IPS-18c (cell line): ENCODE measurements at regions not wholly inside any gene's neighbourhood (a gene's known extent, or its start where the extent isn't known, plus 50 kb on each side); places are given as distances from the start of the nearest gene placed in this dataset.

Experiments
- H3K4me3 ChIP-seq: 2 replicates; pipeline ENCODE4 v1.7.0; 2013; ENCODE audit warnings: low read depth, mild to moderate bottlenecking, low read length, moderate library complexity; ENCODE audit not compliant: insufficient read depth
- H3K9me3 ChIP-seq: one replicate; pipeline ENCODE4 v1.6.1; 2013; ENCODE audit warnings: mild to moderate bottlenecking, low read length, moderate library complexity; ENCODE audit not compliant: control insufficient read depth, insufficient read depth

GRCh38 chr2:217552081-217552480 is 450.7 kb downstream of the TNS1 start:
- Histone ChIP-seq H3K4me3 (no peak overlapping the region), H3K9me3 (no peaks in the 10 kb centered on the region)

- H3K9me3 ChIP-seq: no peaks in the 10 kb centered on the region
- no peak overlapping the region for H3K4me3 ChIP-seq
Measured at GRCh38 chr2:217551252-217551899, 451.4 kb downstream of the TNS1 start.

- H3K4me3 ChIP-seq: no peak overlapping the region
Measured at GRCh38 chr2:217539126-217539525, 463.7 kb downstream of the TNS1 start.

GRCh38 chr2:217538719-217539118 is 464.1 kb downstream of the TNS1 start:
- Histone ChIP-seq H3K4me3 (no peak overlapping the region), H3K9me3 (no peaks in the 10 kb centered on the region)

More at GRCh38 chr2:217539126-217539525, 463.7 kb downstream of the TNS1 start:
- no peaks in the 10 kb centered on the region for H3K9me3 ChIP-seq

- H3K4me3 ChIP-seq: no peak overlapping the region
Measured at GRCh38 chr2:217535957-217536708, 466.7 kb downstream of the TNS1 start.

GRCh38 chr2:217530392-217531090 is 472.3 kb downstream of the TNS1 start:
- H3K4me3 ChIP-seq: no peak overlapping the region
- peaks cover 2% of the 10 kb centered on the region for H3K9me3 ChIP-seq

More at GRCh38 chr2:217535957-217536708, 466.7 kb downstream of the TNS1 start:
- peaks cover 2% of the 10 kb centered on the region for H3K9me3 ChIP-seq

- Histone ChIP-seq H3K4me3 (no peak overlapping the region), H3K9me3 (peaks cover 2% of the 10 kb centered on the region)
Measured at GRCh38 chr2:217529271-217529670, 473.5 kb downstream of the TNS1 start.

- H3K9me3 ChIP-seq: peaks cover 2% of the 10 kb centered on the region
- no peak overlapping the region for H3K4me3 ChIP-seq
Measured at GRCh38 chr2:217527590-217528202, 475.1 kb downstream of the TNS1 start.

- Histone ChIP-seq H3K9me3 (no peaks in the 10 kb centered on the region), H3K4me3 (no peak overlapping the region)
Measured at GRCh38 chr2:217525076-217525475, 477.7 kb downstream of the TNS1 start.

GRCh38 chr2:217523286-217523685 is 479.5 kb downstream of the TNS1 start:
- Histone ChIP-seq H3K9me3 (no peaks in the 10 kb centered on the region), H3K4me3 (no peak overlapping the region)

GRCh38 chr2:217521820-217522219 is 481.0 kb downstream of the TNS1 start:
- H3K9me3 ChIP-seq: no peaks in the 10 kb centered on the region
- no peak overlapping the region for H3K4me3 ChIP-seq

- Histone ChIP-seq H3K9me3 (no peaks in the 10 kb centered on the region), H3K4me3 (no peak overlapping the region)
Measured at GRCh38 chr2:217520356-217521010, 482.3 kb downstream of the TNS1 start.

- Histone ChIP-seq H3K4me3 (no peak overlapping the region), H3K9me3 (no peaks in the 10 kb centered on the region)
Measured at GRCh38 chr2:217517402-217517801, 485.4 kb downstream of the TNS1 start.

GRCh38 chr2:217515615-217516309 is 487.0 kb downstream of the TNS1 start:
- Histone ChIP-seq H3K9me3 (no peaks in the 10 kb centered on the region), H3K4me3 (no peak overlapping the region)

- Histone ChIP-seq H3K4me3 (no peak overlapping the region), H3K9me3 (no peaks in the 10 kb centered on the region)
Measured at GRCh38 chr2:217513258-217513657, 489.5 kb downstream of the TNS1 start.

- Histone ChIP-seq H3K9me3 (no peaks in the 10 kb centered on the region), H3K4me3 (no peak overlapping the region)
Measured at GRCh38 chr2:217512728-217513127, 490.1 kb downstream of the TNS1 start.

GRCh38 chr2:217512259-217512658 is 490.5 kb downstream of the TNS1 start:
- Histone ChIP-seq H3K4me3 (no peak overlapping the region), H3K9me3 (no peaks in the 10 kb centered on the region)
